ACC112 (cell line): ENCODE measurements at regions not wholly inside any gene's neighbourhood (a gene's known extent, or its start where the extent isn't known, plus 50 kb on each side); places are given as distances from the start of the nearest gene placed in this dataset.
"Not testable (repeated sequence)": the region's sequence is repeated elsewhere in the genome, so short reads cannot be mapped to it uniquely, and the experiment has no call there.

Experiments
- H2AFZ ChIP-seq: fragments of 200-600 bp; sonication (generic); one replicate; pipeline ENCODE4 v1.6.0; 2017; ENCODE audit warnings: antibody characterized with exemption, low read length; ENCODE audit not compliant: unreplicated experiment
- H3K27ac ChIP-seq: fragments of 200-600 bp; sonication (generic); 2 replicates; pipeline ENCODE4 v1.5.1; 2014; ENCODE audit warnings: low read depth, mild to moderate bottlenecking, antibody characterized with exemption, low read length, moderate library complexity
- H3K27me3 ChIP-seq: fragments of 200-600 bp; sonication (generic); 2 replicates; pipeline ENCODE4 v1.6.1; 2014; ENCODE audit warnings: mild to moderate bottlenecking, antibody characterized with exemption, low read length, moderate library complexity, mixed read lengths; ENCODE audit not compliant: insufficient read depth
- H3K36me3 ChIP-seq: fragments of 200-600 bp; sonication (generic); 2 replicates; pipeline ENCODE4 v1.6.1; 2016; ENCODE audit warnings: mild to moderate bottlenecking, antibody characterized with exemption, low read length, moderate library complexity, mixed read lengths; ENCODE audit not compliant: insufficient read depth
- H3K4me1 ChIP-seq: fragments of 200-600 bp; sonication (generic); one replicate; pipeline ENCODE4 v1.6.1; 2016; ENCODE audit warnings: low read length, mixed read lengths; ENCODE audit not compliant: insufficient read depth, unreplicated experiment, control insufficient read depth
- H3K4me3 ChIP-seq: fragments of 200-600 bp; sonication (generic); 2 replicates; pipeline ENCODE4 v1.5.1; 2014; ENCODE audit warnings: mild to moderate bottlenecking, low read depth, low read length
- H3K79me2 ChIP-seq: fragments of 200-600 bp; sonication (generic); one replicate; pipeline ENCODE4 v1.6.0; 2016; ENCODE audit warnings: low read length; ENCODE audit not compliant: control insufficient read depth, unreplicated experiment, insufficient read depth

DNA sequence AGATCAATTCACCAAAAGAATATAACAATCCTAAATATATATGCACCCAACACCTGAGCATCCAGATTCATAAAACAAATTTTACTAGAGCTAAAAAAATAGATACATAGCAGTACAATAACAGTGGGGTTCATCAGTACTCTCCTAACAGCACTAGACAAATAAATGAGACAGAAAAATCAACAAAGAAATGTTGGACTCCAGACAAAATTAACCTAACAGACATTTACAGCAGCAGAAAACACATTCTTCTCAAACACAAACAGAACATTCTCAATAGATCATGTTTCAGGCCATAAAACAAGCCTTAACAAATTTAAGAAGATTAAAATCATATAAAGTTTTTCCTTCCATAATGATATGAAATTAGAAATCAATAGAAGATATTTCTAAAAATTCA lies 124.8 kb upstream of the NECTIN3 start:
- Histone ChIP-seq H3K27me3 (no peaks in the 10 kb centered on the region), H3K36me3 (no peaks in the 10 kb centered on the region), H2AFZ (no peak overlapping the region), H3K79me2 (no peaks in the 10 kb centered on the region), H3K4me1 (no peaks in the 10 kb centered on the region), H3K27ac (no peak overlapping the region), H3K4me3 (no peak overlapping the region)

GRCh38 chr3:110949194-110949593 lies 122.4 kb upstream of the NECTIN3 start:
- not testable (repeated sequence) for H3K4me3 ChIP-seq, H3K27ac ChIP-seq, H3K4me1 ChIP-seq, H2AFZ ChIP-seq, H3K36me3 ChIP-seq, H3K27me3 ChIP-seq, H3K79me2 ChIP-seq

GRCh38 chr3:110955301-110955880 lies 116.2 kb upstream of the NECTIN3 start:
- no peak overlapping the region for H2AFZ ChIP-seq

GRCh38 chr3:110956081-110956480 lies 115.5 kb upstream of the NECTIN3 start:
- H3K36me3 ChIP-seq = no peaks in the 10 kb centered on the region
- no peaks in the 10 kb centered on the region for H3K27me3 ChIP-seq
- H2AFZ ChIP-seq = no peak overlapping the region
- peaks cover 18% of the 10 kb centered on the region for H3K4me1 ChIP-seq
- no peak overlapping the region for H3K27ac ChIP-seq
- no peak overlapping the region for H3K4me3 ChIP-seq
- H3K79me2 ChIP-seq = no peaks in the 10 kb centered on the region

More at GRCh38 chr3:110955301-110955880, 116.2 kb upstream of the NECTIN3 start:
- Histone ChIP-seq H3K36me3 (no peaks in the 10 kb centered on the region), H3K4me3 (no peak overlapping the region), H3K27ac (no peak overlapping the region), H3K27me3 (no peaks in the 10 kb centered on the region), H3K79me2 (no peaks in the 10 kb centered on the region), H3K4me1 (peaks cover 18% of the 10 kb centered on the region)

DNA sequence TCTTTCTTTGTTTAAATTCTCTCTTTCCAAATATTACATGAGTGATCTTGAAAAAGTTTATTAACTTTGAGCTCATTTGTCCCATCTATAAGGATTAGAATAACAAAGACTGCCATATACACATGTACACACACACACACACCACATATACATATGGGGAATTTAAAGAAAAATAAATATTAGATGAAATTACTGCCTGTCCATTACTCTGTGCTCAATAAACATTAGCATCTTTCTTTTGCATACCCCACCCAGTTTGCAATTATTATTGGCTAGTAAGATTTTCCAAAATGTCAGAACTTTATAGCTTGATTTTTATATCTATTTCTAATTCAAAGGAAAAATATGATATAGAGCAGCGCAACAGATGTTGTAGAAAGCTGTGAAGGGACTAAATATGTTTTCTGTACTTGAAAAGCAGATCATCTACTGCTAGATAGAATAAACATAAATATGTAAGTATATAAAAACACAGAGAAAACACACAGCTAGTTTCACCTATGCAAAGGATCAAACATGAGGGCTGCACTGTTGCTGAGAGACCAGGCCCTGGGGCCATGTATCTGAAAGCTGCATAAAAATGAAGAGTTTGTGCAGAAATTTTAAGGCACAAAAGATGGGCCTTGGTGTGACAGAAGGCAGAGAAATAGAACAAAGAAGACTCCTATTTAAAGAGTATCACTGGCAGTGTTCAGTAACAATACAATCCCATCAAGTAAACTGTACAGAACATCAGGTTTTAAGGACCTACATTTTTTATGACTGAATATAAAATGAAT lies 114.2 kb upstream of the NECTIN3 start:
- Histone ChIP-seq H3K27me3 (no peaks in the 10 kb centered on the region), H3K4me1 (peaks cover 18% of the 10 kb centered on the region), H2AFZ (no peak overlapping the region), H3K79me2 (no peaks in the 10 kb centered on the region), H3K36me3 (no peaks in the 10 kb centered on the region), H3K4me3 (no peak overlapping the region), H3K27ac (no peak overlapping the region)

DNA sequence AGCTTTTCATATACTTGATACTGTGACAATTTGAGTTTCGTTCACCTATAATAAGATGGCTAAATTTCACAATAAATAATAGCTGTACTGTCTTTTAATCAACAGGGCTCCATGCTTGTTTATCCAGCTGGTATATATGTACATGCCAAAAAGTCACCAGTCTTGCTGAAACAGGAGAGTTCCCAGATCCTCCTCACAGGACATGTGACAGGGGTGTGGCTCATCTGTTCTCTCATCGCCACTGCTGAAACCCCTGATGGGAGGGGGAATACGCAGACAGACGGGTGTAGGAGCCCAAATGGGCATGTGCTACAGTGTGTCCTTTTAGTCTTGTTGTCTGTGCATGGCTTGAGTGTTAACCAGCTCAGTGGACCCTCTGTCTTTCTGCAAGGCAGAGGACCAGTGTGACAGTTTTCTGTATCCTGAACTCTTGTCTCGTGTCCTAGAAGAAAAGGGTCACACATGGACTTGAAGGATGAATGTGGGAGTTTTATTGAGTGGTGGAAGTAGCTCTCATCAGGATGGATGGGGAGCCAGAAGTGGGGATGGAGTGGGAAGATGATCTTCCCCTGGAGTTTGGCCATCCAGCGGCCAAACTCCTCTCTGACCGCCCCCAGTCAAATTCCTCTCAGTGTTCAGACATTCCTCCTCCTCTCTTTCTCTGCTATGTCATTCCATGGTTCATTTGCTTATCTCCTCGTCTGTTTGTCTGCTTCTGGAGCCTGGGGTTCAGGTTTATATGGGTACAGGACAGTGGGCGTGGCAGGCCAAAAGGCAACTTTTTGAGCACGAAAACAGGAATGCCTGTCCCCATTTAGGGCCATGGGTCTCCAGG lies 113.1 kb upstream of the NECTIN3 start:
- no peaks in the 10 kb centered on the region for H3K36me3 ChIP-seq
- H3K27ac ChIP-seq = no peak overlapping the region
- no peaks in the 10 kb centered on the region for H3K79me2 ChIP-seq
- peaks cover 18% of the 10 kb centered on the region for H3K4me1 ChIP-seq
- H3K27me3 ChIP-seq = no peaks in the 10 kb centered on the region
- H3K4me3 ChIP-seq = no peak overlapping the region
- H2AFZ ChIP-seq = no peak overlapping the region

DNA sequence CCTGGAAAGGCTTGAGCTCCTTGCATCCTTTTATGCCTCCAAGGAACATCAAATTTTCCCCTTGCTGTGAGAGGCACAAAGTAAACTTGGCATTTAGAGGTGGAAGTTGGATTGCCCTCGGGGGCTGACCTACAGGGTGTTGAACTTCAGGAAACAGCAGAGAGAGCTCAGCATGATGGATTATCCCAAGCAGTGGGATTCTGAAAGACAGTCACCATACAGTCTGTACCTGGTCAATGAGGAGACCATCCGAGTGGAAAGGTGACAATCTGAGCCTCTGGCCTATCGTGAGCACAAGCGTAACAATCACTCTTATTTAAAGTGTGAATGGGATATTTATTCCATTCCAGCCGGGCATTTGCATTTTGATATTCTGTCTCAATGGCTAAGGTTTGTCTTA lies 105.6 kb upstream of the NECTIN3 start:
- no peak overlapping the region for H2AFZ ChIP-seq
- no peaks in the 10 kb centered on the region for H3K79me2 ChIP-seq
- no peak overlapping the region for H3K4me3 ChIP-seq
- H3K36me3 ChIP-seq = no peaks in the 10 kb centered on the region
- H3K4me1 ChIP-seq = no peaks in the 10 kb centered on the region
- H3K27me3 ChIP-seq = no peaks in the 10 kb centered on the region
- no peak overlapping the region for H3K27ac ChIP-seq

GRCh38 chr3:110966966-110967663 lies 104.5 kb upstream of the NECTIN3 start:
- no peak overlapping the region for H3K27ac ChIP-seq
- no peaks in the 10 kb centered on the region for H3K4me1 ChIP-seq
- H3K27me3 ChIP-seq = no peaks in the 10 kb centered on the region
- no peak overlapping the region for H2AFZ ChIP-seq
- H3K79me2 ChIP-seq = no peaks in the 10 kb centered on the region
- H3K4me3 ChIP-seq = no peak overlapping the region
- H3K36me3 ChIP-seq = no peaks in the 10 kb centered on the region

DNA sequence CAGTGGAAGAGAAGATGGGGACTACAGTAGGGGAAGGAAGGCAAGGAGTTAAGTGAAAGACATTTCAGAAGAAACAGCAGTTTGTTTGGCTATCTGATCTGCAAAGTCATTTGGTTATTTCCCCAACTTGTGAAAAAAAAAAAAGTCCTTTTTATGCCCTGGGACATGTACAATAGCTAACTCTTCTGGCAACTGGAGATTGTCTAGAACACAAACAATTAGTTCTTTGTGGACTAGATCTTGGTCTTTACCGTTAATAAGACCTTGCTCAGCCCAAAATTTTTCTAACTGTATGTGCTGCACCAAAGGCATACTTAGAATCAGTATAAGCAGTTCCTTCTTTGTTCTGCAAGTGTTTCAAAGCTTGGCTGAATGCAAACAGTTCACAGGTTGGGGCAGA lies 103.5 kb upstream of the NECTIN3 start:
- H2AFZ ChIP-seq = no peak overlapping the region
- no peaks in the 10 kb centered on the region for H3K79me2 ChIP-seq
- no peak overlapping the region for H3K4me3 ChIP-seq
- H3K36me3 ChIP-seq = no peaks in the 10 kb centered on the region
- H3K27me3 ChIP-seq = no peaks in the 10 kb centered on the region
- H3K4me1 ChIP-seq = no peaks in the 10 kb centered on the region
- no peak overlapping the region for H3K27ac ChIP-seq
